Fibroblast of skin of right biceps (primary cell): ENCODE measurements at regions not wholly inside any gene's neighbourhood (a gene's known extent, or its start where the extent isn't known, plus 50 kb on each side); places are given as distances from the start of the nearest gene placed in this dataset.

Experiments used
- DNase-seq: peaks from one replicate; pipeline ENCODE4 v3.0.0-alpha.2; 2013

DNA sequence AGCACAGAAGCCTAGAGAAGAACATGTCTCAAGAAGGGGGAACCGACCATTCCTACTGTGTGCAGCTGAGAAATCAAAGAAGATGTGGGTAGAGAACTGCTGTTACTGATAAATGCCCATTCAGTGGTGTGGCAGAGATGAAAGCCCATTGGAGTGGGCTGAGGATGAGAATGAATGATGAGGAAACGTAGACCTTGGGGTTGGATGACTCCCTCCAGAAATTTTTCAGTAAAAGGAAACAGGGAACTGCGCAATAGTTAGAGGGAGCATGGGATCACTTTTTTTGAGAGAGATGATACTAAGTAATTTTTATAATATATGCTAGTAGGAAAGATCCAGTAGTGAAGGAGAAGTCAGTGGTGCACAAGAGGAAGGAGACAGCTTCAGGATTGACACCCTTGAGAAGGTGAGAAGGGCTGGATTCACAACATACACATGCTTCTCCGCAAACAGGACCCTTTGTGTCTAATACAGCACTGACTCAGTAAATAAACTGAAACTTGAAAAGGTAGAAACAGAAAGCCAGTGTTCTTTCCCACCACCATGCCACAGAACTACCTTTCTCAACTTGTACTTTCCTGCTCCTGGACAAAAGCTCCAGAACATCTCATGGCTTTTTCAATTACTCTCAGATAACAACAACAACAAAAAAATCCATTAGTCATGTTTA lies 104.7 kb upstream of the IL6 start:
- no peak for DNase-seq

DNA sequence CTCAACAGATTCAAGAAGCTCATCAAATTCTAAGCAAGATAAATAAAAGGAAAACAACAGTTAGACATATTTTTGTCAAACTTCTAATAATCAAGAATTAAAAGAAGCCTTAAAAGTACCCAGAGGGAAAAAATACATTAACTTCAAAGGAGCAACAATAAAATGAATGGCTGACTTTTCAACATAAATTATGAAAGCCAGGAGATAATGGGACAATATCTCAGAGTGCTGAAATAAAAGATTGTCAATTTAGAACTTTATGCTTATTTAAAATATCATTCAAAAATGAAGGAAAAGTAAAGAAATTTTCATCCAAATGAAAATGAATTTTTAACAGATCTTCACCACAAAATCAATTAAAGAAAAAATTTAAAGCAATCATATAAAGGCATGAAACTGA lies 108.5 kb upstream of the IL6 start:
- no peak for DNase-seq

DNA sequence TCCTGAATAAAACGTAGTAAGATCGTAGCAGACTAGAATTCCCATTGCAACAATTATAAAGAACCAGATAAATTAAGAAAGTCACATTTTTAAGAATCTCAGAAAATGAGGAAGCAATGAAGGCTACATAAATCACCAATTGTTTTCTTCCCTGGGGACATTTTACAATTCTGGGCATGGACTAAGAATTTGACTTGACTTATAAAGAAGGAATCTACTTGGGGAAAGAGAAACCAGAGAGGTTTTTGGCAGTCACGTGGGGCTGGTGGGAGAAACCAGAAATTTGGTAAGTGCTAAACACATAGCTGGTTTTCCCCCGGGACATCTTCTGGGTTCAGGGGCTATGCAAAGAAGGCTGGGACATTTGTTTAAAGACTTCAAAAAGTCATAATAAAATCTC lies 109.8 kb upstream of the IL6 start:
- peak; percentile 75 for DNase-seq

DNA sequence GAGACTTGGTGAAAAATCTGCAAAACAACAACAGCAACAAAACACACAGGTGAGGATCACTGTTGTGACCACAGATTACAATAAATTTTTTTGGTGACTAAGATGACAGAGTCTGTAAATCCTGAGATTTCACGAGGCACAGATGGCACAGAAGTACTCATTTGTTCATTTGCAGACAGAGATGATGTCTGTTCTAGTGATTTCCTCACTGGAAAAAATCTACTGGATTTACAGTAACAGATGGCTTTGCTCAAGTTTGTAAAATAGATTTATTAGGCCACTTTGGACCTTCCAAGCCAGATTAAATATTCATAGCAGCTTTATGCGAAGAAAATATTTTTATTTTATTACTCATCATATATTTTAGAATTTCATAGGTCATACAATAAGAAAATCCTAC lies 113.5 kb upstream of the IL6 start:
- no peak for DNase-seq

DNA sequence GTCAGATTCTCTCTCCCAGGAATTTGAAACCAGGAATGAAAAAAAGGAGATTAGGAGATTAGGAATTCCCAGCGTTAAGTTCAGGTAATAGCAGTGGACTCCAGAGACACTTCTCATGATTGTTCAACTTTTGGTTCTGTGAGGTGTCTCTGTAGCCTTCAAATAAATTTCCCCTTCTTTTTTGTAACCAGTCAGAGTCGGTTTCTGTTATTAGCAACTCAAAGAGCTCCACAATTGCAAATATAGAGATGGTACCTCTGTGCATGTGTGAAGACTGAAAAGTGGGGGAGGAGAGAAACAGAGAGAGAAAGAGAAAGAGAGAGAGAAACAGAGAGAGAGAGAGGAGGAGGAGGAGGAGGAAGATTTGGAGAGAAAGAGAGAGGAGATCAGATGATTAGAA lies 112.8 kb upstream of the STEAP1B start:
- no peak for DNase-seq

DNA sequence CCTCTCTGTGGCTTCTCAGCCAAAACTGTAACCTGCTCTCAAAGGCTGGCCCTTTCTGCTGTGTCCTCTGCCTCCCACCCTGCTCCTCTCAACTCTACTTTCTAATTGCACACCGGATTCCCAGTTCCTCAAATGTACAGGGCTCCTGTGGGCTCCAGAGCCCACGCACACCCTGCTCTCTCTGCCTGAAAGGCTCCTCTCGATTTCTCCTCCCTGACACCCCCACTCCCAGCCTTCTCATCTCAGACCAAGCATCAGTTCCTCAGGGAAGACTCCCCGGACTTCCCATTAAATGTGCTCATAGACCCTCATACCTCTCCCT lies 111.7 kb upstream of the STEAP1B start:
- DNase-seq = no peak

DNA sequence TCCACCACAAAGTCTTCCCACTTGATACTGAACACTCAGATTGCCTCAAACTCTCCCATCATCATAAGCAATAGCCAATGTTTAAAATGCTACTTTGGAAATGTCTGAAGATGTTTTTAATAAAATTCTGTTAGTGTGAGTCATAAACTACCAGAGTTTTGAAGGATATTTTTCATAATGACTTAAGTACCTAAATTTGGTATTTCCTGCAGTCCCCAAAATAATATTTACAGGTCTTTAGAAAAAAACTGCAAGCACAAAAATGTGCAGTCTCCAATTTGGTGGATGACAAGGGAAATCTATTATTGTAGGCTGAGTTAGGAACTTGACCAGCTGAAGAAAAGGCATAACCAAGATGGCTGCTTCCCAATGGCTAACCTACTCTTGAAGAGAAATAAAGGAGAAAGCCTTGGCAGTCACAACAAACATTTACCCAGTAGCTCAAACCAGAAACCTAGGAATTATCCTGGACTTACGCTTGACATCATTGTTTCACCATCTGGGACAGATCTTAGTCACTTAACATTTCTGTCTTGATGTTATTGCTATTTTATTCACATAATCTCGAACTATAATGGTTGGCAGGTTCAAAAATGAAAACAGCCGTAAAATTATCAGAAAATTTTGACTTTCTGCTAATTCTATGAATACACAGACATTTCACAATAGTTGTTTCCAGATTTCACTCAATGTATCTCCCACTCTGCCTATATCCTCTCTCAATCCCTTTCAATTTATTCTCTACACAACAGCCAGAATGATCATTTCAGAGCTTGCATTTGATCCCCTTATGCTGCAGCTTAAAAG lies 111.2 kb upstream of the STEAP1B start:
- peak; percentile 78 for DNase-seq

DNA sequence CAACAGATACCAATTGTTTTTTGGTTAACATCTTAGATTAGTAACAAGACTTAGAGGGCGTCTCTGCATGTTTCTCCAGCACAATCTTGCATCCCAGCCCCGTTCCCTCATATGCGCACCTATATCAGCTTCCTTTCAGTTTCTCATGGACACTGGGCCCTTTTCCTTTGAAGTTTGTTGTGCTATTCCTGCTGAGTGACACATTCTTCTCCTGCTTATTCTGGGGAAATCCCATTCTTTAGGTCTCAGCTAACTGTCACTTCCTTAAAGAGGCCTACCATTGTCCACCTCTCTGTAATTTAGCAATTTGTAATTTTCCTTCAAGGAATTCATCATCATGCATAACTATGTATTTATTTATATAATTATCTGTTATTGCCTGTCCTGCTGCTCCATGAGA lies 110.3 kb upstream of the STEAP1B start:
- DNase-seq = no peak

DNA sequence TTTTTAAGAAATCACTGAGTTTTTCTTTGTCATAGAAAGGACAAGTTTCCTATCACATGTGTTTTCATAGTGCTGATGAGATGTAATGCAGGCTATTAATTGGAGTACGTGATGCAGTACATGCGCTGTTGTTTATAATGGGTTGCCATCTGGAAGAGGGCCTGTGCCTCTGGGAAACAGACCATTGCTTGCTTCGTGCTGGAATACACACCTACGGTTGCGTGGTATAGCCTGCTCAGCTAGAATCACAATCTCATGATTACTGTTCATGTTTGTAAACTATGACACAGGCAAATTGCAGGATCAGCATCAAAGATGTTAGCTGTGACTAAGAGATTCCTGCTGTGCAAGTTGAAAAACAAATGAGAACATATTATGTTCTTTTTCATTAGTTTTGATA lies 107.2 kb upstream of the STEAP1B start:
- DNase-seq = peak; percentile 16

DNA sequence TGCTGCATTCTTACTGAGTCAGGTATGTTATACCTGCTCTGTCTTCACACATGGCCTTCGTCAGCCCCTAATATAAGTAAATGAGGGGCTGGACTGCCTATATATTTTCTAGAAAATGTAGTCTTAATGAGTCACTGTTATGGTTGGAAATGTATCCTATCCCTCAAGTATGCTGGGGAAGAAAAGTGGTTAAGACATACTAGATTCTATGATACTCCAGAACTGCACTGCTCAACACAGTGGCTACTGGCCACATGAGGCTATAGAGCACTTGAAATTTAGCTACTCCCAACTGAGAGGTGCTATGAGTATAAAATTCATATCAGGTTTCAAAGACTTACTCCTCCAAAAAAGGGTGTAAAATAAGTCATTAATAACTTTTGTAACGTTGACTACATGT lies 104.3 kb upstream of the STEAP1B start:
- DNase-seq = peak; percentile 59

DNA sequence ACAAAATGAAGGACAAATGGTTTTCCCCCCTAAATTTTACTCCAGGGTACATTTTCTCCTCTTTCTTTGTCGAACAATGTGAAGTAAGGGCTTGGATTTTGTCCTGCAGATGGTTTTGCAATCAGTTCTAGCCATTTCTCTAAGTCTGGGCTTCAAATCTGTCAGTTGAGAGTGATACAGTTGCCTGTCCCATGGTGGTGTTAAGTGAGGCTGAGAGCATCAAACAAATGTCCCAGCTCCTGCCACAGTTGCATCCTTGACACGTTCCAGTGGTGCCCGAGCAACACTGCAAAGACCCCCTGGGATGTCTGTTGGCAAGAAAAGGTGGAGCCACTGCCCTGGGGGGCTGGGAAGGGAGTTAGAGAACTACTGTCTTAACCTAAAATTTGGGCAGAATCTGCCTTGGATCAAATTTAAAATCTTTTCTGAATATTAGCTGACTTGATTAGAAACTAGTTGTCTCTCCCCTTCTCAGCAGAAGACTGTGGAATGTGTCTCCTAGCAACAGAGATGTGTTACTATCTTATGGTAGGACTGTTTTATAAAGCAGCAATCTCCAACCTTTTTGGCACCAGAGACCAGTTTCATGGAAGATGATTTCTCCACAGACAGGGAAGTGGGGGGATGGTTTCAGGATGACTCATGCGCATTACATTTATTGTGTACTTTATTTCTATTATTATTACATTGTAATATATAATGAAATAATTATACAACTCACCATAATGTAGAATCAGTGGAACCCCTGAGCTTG lies 102.0 kb upstream of the STEAP1B start:
- DNase-seq = peak; percentile 82

DNA sequence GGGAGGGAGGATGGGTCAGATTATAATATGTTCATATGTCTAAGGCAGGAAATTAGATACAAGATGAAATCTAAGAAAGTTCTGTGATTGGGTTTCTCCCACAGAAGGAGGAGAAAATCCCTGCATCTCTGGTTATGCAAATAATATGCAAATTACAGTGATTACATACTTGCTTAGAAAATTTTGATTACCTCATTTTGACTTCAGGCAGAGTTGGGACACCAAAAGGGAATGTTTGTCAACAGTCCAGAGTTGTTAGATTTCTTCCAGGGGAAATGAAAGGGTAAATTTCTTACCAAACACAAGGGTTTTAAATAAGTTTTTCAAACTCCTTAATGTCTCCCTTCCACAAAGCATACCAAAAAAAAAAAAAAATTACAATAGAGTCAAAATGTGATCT lies 101.4 kb upstream of the STEAP1B start:
- no peak for DNase-seq

DNA sequence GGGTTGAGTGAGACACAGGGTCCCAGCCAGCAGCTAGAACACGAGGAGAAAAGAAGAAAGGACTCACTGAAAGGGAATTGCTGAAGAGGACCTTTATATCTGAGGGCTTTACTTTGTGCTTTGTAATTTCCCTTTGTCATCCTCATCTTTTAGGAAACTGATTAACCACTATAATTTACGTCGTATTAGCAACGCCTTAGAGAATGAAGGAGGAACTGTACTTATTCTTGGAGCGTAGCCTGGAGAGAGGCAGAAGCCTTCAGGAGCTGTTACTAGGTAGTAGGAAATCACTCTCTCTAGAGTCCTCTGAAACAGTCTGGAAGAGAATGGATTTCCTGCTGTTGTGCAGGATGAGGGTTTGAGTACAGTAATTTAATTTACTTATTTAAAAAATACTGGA lies 101.0 kb upstream of the STEAP1B start:
- DNase-seq = no peak

DNA sequence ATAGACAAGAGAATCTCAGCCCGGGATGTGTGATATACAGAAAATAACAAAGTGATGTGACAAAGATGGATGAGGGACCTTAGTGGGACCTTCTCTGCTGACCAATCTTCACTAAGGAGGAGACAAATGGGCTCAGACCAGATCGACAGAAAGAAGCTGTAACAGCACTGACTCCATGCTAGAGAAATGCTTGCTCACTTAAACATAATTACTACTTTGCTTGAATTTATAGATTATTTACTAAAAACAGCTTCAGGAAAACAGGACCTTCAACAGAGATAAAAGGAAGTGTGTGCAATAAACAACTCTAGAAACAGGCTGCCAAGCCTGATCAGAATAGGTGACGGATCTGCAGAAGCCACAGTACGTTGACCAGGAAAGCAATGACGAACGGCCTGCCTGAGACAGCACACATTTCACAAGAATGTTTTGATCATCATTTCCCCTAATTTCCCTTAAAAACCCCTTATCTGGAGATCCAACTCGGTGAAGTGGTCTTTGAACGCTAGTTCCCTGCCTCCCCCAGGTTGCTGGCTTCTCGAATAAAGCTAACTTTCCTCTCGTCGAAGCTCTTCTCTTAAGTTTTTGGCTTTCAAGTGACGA lies 98.4 kb upstream of the STEAP1B start:
- no peak for DNase-seq

DNA sequence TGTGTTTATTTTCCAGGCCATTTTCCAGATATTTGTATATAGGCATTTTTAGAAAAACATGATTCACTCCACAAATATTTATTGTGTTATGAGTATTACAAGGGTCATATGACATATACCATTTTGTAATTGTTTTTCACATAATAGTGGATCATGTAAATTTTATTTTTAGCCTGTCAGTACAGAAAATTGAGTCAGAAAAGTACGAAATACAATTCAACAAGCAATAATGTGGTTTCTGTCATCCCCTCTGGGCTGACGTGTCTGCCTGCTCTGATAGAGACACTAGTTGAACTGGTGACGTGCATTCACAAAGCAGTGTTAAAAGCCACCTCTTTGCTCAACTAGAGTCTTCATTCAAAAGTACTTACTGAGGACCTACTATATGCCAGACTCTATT lies 97.9 kb upstream of the STEAP1B start:
- peak; percentile 86 for DNase-seq

DNA sequence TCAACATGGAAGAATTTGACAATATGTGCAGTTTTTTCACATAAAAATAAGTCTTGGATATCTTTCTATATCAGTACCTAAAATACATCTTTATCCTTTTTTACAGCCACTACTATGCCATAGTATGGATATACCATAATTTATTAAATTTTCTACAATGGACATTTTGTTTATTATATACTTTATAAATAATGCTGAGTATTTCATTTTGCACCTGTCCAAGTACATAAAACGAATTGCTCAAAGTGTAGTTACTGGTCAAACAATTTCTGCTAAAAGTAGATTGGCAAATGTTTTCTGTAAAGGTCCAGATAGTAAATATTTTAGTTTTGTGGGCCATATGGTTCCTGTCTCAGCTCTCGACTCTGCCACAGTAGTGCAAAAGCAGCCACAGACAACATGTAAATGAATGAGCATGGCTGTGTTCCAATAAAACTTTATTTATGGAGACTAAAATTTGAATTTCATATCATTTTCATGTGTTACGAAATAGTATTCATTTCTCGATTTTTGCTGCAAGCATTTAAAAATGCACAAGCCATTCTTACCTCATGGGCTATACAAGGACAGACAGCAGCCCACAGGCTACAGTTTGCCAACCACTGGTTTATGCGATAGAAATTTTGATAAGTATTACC lies 96.9 kb upstream of the STEAP1B start:
- DNase-seq = no peak

DNA sequence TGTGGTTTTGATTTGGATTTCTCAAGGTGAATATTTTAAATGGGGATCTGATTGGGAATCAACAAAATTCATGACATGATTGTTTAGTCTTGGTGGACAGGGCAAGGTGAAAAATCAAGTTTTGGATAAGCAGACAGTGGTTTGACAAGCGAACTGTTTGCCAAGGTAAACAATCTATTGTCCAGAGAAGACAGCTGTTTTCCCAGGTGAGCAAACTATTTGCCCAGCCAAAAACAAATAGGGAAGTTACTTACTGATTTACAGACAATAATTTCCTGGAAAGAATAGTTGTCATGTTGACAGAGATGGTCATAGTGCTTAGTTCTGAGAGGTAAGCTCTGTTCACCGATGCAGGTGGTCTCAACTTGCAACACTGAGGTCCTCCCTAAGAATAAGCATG lies 94.0 kb upstream of the STEAP1B start:
- DNase-seq = no peak

DNA sequence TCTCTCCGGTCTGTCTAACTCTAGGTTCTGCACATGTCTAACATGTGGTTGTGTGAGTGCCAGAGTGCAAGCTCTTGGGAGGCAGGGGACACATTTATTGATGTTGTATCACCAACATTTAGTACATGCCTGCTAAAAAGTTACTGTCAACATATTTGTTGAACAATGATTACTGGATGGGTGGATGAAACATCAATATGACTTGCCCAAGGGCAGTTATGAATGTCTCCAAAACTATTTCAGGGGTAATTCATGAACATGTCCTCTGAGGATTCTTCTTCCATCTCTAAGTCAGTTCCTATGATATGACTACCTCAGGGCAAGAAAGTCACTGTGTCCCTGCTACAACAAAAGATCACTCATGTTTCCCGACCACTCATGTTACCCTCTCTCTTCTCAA lies 91.3 kb upstream of the STEAP1B start:
- no peak for DNase-seq

DNA sequence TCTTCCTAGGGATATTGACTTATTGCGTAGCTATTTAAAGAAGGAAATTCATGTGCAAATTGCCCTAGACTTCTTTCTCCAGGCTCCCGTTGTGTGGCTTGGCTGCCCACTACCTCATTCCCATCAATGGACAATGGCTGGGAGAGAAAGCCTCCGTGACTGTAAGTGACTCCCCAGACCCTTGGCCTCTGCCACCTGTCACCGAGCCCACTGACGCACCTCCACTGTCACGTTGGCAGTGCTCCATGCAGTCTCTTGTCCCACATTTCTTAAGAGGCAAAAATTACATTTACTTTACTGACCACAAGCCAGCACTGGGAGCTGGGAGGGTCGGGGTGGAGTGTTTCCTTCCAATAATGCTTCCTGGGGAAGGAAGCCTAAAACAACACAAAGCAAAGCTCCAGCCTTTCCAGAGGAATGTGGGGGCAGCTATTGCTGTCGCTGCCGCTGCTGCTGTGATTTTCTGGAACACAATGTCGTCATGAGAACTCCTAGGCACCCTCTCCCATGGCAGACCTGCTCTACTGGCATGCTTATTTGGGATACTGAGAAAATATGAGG lies 89.7 kb upstream of the STEAP1B start:
- peak; percentile 63 for DNase-seq

DNA sequence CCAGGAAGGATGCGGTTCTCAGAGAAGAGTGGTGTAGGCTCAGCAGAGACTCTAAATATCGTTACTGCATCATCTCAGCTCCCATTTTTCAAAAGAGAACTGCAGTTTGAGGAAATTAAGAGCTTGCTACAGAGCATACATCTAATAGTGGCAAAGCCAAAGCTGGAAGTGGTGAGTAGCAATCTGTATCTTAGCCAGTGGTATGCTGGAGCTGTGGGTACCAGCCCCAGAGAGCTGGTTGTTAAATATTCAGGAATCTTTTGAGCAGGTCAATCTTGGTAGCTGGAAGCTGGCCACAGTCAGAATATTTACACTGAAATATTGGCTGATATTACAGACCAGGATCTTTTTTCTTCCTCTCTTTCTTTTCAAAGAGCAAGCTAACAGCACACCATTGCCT lies 88.4 kb upstream of the STEAP1B start:
- DNase-seq = no peak

DNA sequence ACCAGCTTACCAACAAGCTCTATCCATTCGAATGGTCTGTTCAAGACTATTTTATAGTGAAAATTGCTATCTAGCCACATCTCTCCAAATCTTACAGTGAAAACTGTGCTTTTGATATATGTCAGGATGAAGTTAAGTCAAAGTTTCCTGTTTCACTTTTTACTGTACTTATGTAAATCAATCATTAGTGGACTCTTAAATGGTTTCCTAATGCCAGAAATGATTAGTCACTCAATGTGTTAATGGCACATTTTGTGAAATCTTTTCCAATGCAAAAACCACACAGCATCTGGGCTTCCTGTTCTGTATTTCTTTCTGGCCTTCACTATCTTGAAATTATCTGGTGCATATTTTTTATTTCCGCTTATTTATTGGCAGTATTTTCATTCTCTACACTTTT lies 87.3 kb upstream of the STEAP1B start:
- DNase-seq = peak; percentile 84

DNA sequence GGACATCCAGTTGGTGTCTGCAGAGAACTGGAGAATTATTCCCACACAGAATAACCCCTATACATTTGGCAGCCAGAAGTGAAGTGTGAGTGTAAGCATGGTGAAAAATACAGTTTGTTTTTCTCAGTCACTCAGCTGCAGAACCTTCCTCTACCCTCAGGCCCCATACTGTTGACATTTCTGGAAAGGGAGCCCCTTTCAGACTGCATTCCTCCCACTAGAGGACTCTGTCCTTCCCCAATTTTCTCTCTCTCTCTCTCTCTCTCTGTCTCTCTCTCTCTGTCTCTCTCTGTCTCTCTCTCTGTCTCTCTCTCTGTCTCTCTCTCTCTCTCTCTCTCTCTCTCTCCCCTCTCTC lies 86.8 kb upstream of the STEAP1B start:
- peak; percentile 63 for DNase-seq
